ENCODE measurements at regions not wholly inside any gene's neighbourhood (a gene's known extent, or its start where the extent isn't known, plus 50 kb on each side); places are given as distances from the start of the nearest gene placed in this dataset.

DNA sequence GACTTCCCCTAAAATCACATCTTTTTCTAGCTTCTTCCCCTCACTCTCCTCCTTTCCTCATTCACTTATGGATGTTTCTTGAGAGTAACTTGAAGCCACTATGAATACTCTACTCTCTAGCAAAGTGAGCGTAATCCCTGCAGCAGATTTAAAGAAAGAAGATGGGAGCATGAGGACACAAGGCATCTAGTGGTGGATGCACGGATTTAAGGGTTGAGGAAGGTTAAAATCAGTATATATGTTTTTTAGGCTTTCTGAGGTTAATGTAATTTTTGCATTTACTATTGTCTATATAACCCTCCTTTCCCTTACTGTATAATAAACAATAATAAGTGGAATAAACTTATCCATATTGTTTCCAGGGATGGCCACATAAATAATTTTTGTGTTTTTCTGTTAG, 495.2 kb upstream of the TPK1 start:
- FAIRE-seq, result no peak

GRCh38 chr7:145327646-145328045, 491.8 kb upstream of the TPK1 start:
- Histone ChIP-seq H3K4me1 (ENCODE audit: control insufficient read depth in 3 of 3, insufficient read depth in 2 of 3, low read depth in 1 of 3, low read length in 2 of 3) (no peaks in the 10 kb centered on the region), H3K27ac (ENCODE audit: low read depth in 1 of 3, low read length in 2 of 3) (no peak overlapping the region), H3K4me3 (ENCODE audit: low read depth in 1 of 3, low read length in 3 of 3) (no peak overlapping the region), H3K27me3 (ENCODE audit: control insufficient read depth in 3 of 3, insufficient read depth in 3 of 3, low read length in 3 of 3) (no peaks in the 10 kb centered on the region), H3K36me3 (ENCODE audit: control insufficient read depth in 3 of 3, insufficient read depth in 2 of 3, low read depth in 1 of 3, low read length in 3 of 3) (no peaks in the 10 kb centered on the region), H3K9me3 (ENCODE audit: control insufficient read depth in 2 of 2, insufficient read depth in 1 of 2, low read depth in 1 of 2, low read length in 1 of 2) (peaks cover 3 to 12% of the 10 kb centered on the region in 2 donors)
- WGBS, 3 donors, result 80 to 91% (median 84%) methylated on average over 1 of the region's 1 CpG
- DNase-seq, result no peak
- no peak for FAIRE-seq

More for the DNA sequence above, 495.2 kb upstream of the TPK1 start:
- Histone ChIP-seq H3K4me1 (ENCODE audit: control insufficient read depth in 3 of 3, insufficient read depth in 2 of 3, low read depth in 1 of 3, low read length in 2 of 3) (no peaks in the 10 kb centered on the region), H3K27ac (ENCODE audit: low read depth in 1 of 3, low read length in 2 of 3) (no peak overlapping the region), H3K9me3 (ENCODE audit: control insufficient read depth in 2 of 2, insufficient read depth in 1 of 2, low read depth in 1 of 2, low read length in 1 of 2) (peaks cover 3 to 13% of the 10 kb centered on the region in 2 donors), H3K4me3 (ENCODE audit: low read depth in 1 of 3, low read length in 3 of 3) (no peak overlapping the region), H3K36me3 (ENCODE audit: control insufficient read depth in 3 of 3, insufficient read depth in 2 of 3, low read depth in 1 of 3, low read length in 3 of 3) (no peaks in the 10 kb centered on the region), H3K27me3 (ENCODE audit: control insufficient read depth in 3 of 3, insufficient read depth in 3 of 3, low read length in 3 of 3) (no peaks in the 10 kb centered on the region)
- 30 to 63% (median 32%) methylated on average over 2 of the region's 2 CpGs for WGBS, 3 donors
- DNase-seq, result no peak

- no peak overlapping the region for H3K27ac ChIP-seq (ENCODE audit: low read depth in 1 of 3, low read length in 2 of 3)
- 89 to 94% (median 94%) methylated on average over 21 of the region's 21 CpGs for WGBS, 3 donors
- no peaks in the 10 kb centered on the region for H3K27me3 ChIP-seq (ENCODE audit: control insufficient read depth in 3 of 3, insufficient read depth in 3 of 3, low read length in 3 of 3)
- no peaks in the 10 kb centered on the region for H3K4me1 ChIP-seq (ENCODE audit: control insufficient read depth in 3 of 3, insufficient read depth in 2 of 3, low read depth in 1 of 3, low read length in 2 of 3)
- no peaks in the 10 kb centered on the region for H3K36me3 ChIP-seq (ENCODE audit: control insufficient read depth in 3 of 3, insufficient read depth in 2 of 3, low read depth in 1 of 3, low read length in 3 of 3)
- DNase-seq (no peak), FAIRE-seq (no peak)
- peaks cover 3 to 4% of the 10 kb centered on the region in 2 donors for H3K9me3 ChIP-seq (ENCODE audit: control insufficient read depth in 2 of 2, insufficient read depth in 1 of 2, low read depth in 1 of 2, low read length in 1 of 2)
- no peak overlapping the region for H3K4me3 ChIP-seq (ENCODE audit: low read depth in 1 of 3, low read length in 3 of 3)
Observed at GRCh38 chr7:145324081-145324480, 488.2 kb upstream of the TPK1 start.

- Histone ChIP-seq H3K36me3 (ENCODE audit: control insufficient read depth in 3 of 3, insufficient read depth in 2 of 3, low read depth in 1 of 3, low read length in 3 of 3) (no peaks in the 10 kb centered on the region), H3K27me3 (ENCODE audit: control insufficient read depth in 3 of 3, insufficient read depth in 3 of 3, low read length in 3 of 3) (no peaks in the 10 kb centered on the region), H3K4me3 (ENCODE audit: low read depth in 1 of 3, low read length in 3 of 3) (no peak overlapping the region), H3K9me3 (ENCODE audit: control insufficient read depth in 2 of 2, insufficient read depth in 1 of 2, low read depth in 1 of 2, low read length in 1 of 2) (peaks cover 0 to 14% of the 10 kb centered on the region in 2 donors), H3K4me1 (ENCODE audit: control insufficient read depth in 3 of 3, insufficient read depth in 2 of 3, low read depth in 1 of 3, low read length in 2 of 3) (no peaks in the 10 kb centered on the region), H3K27ac (ENCODE audit: low read depth in 1 of 3, low read length in 2 of 3) (no peak overlapping the region)
- WGBS, 3 donors, result 64 to 82% (median 74%) methylated on average over 2 of the region's 2 CpGs
- FAIRE-seq (no peak), DNase-seq (no peak)
Observed at GRCh38 chr7:145313551-145313950, 477.7 kb upstream of the TPK1 start.

DNA sequence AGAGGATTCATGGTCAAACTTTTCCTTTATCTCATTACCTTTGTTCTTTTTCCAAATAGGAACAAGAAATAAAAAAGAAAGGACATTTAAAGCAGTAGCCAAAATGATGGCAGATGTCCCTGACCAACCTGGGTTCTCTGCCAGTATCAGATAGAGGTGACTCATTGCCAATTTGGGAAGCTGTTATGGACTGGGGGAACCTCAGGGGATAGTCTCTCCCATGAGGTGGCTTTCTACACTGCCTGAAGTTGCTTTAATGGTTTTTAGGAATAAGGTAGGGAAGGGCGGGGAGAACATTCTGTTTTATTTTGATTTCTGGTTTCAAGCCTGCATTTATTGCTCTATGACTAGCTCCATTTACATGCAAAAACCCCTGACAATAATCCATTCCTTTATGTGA, 457.9 kb upstream of the TPK1 start:
- no peak for FAIRE-seq
- no peak overlapping the region for H3K4me3 ChIP-seq (ENCODE audit: low read depth in 1 of 3, low read length in 3 of 3)
- no peak overlapping the region for H3K27ac ChIP-seq (ENCODE audit: low read depth in 1 of 3, low read length in 2 of 3)
- no peaks in the 10 kb centered on the region for H3K4me1 ChIP-seq (ENCODE audit: control insufficient read depth in 3 of 3, insufficient read depth in 2 of 3, low read depth in 1 of 3, low read length in 2 of 3)
- no peak for DNase-seq
- H3K36me3 ChIP-seq (ENCODE audit: control insufficient read depth in 3 of 3, insufficient read depth in 2 of 3, low read depth in 1 of 3, low read length in 3 of 3), result no peaks in the 10 kb centered on the region
- H3K27me3 ChIP-seq (ENCODE audit: control insufficient read depth in 3 of 3, insufficient read depth in 3 of 3, low read length in 3 of 3), result no peaks in the 10 kb centered on the region
- 81 to 91% (median 86%) methylated on average over 1 of the region's 1 CpG for WGBS, 3 donors
- H3K9me3 ChIP-seq (ENCODE audit: control insufficient read depth in 2 of 2, insufficient read depth in 1 of 2, low read depth in 1 of 2, low read length in 1 of 2), result peaks cover 0 to 6% of the 10 kb centered on the region in 2 donors

DNA sequence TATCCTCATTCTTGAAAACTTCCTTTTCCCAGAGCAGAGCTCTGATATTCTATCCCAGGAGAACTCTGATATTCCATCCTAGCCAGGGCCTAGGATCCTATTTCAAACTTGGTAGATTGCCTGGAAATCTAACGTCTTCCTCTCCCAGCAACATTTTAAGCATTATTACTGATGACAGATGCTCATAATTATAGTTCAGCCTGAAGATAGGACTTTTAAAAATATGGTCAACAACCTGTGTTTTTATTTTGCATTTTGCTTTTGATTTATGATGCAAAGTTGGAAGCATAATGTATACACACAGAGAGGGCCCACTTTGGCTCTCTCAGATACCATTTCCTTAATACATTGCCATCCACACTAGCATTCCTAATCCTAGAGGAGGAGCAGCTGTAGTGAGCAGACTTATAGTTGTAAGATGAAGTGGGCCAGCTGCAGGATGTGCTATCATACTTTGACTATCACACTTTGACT, 457.4 kb upstream of the TPK1 start:
- WGBS, 3 donors, result 64 to 67% (median 66%) methylated on average over 1 of the region's 1 CpG
- no peak for FAIRE-seq

GRCh38 chr7:145289384-145289783, 453.5 kb upstream of the TPK1 start:
- DNase-seq (no peak), FAIRE-seq (no peak)
- 81 to 86% (median 85%) methylated on average over 6 of the region's 6 CpGs for WGBS, 3 donors
- Histone ChIP-seq H3K9me3 (ENCODE audit: control insufficient read depth in 2 of 2, insufficient read depth in 1 of 2, low read depth in 1 of 2, low read length in 1 of 2) (peaks cover 0 to 14% of the 10 kb centered on the region in 2 donors), H3K36me3 (ENCODE audit: control insufficient read depth in 3 of 3, insufficient read depth in 2 of 3, low read depth in 1 of 3, low read length in 3 of 3) (no peaks in the 10 kb centered on the region), H3K4me3 (ENCODE audit: low read depth in 1 of 3, low read length in 3 of 3) (no peak overlapping the region), H3K27ac (ENCODE audit: low read depth in 1 of 3, low read length in 2 of 3) (no peak overlapping the region), H3K27me3 (ENCODE audit: control insufficient read depth in 3 of 3, insufficient read depth in 3 of 3, low read length in 3 of 3) (no peaks in the 10 kb centered on the region), H3K4me1 (ENCODE audit: control insufficient read depth in 3 of 3, insufficient read depth in 2 of 3, low read depth in 1 of 3, low read length in 2 of 3) (no peaks in the 10 kb centered on the region)

More for the DNA sequence above, 457.4 kb upstream of the TPK1 start:
- Histone ChIP-seq H3K4me1 (ENCODE audit: control insufficient read depth in 3 of 3, insufficient read depth in 2 of 3, low read depth in 1 of 3, low read length in 2 of 3) (no peaks in the 10 kb centered on the region), H3K27me3 (ENCODE audit: control insufficient read depth in 3 of 3, insufficient read depth in 3 of 3, low read length in 3 of 3) (no peaks in the 10 kb centered on the region), H3K36me3 (ENCODE audit: control insufficient read depth in 3 of 3, insufficient read depth in 2 of 3, low read depth in 1 of 3, low read length in 3 of 3) (no peaks in the 10 kb centered on the region), H3K9me3 (ENCODE audit: control insufficient read depth in 2 of 2, insufficient read depth in 1 of 2, low read depth in 1 of 2, low read length in 1 of 2) (peaks cover 0 to 6% of the 10 kb centered on the region in 2 donors), H3K4me3 (ENCODE audit: low read depth in 1 of 3, low read length in 3 of 3) (no peak overlapping the region), H3K27ac (ENCODE audit: low read depth in 1 of 3, low read length in 2 of 3) (no peak overlapping the region)
- no peak for DNase-seq

DNA sequence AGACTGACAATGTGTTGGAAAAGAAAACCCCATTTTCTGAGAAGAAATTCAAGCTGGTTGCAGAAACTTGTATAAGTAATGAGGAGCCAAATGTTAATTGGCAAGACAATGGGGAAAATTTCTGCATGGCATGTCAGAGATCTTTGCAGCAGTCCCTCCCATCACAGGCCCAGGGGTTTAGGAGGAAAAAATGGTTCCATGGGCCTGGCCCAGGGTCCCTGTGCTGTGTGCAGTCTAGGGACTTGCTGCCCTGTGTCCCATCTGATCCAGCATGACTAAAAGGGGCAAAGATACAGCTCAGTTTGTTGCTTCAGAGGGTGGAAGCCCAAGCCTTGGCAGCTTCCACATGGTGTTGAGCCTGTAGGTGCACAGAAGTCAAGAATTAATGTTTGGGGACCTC, 440.3 kb upstream of the TPK1 start:
- Histone ChIP-seq H3K4me1 (ENCODE audit: control insufficient read depth in 3 of 3, insufficient read depth in 2 of 3, low read depth in 1 of 3, low read length in 2 of 3) (no peaks in the 10 kb centered on the region), H3K27me3 (ENCODE audit: control insufficient read depth in 3 of 3, insufficient read depth in 3 of 3, low read length in 3 of 3) (no peaks in the 10 kb centered on the region), H3K27ac (ENCODE audit: low read depth in 1 of 3, low read length in 2 of 3) (no peak overlapping the region), H3K36me3 (ENCODE audit: control insufficient read depth in 3 of 3, insufficient read depth in 2 of 3, low read depth in 1 of 3, low read length in 3 of 3) (no peaks in the 10 kb centered on the region), H3K9me3 (ENCODE audit: control insufficient read depth in 2 of 2, insufficient read depth in 1 of 2, low read depth in 1 of 2, low read length in 1 of 2) (peaks cover 0 to 18% of the 10 kb centered on the region in 2 donors), H3K4me3 (ENCODE audit: low read depth in 1 of 3, low read length in 3 of 3) (no peak overlapping the region)
- DNase-seq (no peak), FAIRE-seq (no peak)

DNA sequence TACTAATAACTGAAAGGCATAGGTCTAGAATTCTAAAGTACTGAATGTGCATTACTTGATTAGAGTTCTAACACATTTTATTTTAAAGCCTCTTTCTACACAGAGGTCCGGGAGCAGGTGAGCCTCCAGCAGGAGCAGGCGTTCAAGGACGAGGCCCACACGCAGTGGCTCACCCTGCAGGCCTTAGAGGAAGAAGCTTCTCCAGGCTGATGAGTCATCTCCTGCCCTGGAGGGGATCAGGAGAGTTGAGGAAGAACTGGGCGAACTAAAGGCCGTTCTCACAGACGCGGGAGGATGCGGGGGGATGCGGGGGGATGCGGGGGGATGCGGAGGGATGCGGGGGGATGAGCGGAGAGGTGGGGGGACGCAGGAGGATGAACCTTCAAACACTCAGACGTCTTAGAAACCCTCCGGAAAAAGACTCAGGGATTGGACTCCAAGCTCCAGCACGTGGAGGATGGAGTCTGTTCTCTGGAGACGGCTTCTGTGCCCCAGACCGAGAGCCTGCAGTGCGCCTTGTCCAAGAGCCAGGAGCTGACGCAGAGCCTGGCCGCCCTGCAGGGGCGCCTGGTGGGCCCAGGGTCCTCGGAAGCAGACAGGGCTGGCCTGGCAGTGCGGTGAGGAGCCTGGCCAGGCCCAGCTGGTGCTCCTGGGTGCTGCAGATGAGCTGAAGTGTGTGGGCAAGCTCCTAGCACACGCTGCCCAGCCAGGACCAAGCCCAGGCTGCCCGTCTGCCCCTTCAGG, 433.7 kb upstream of the TPK1 start:
- no peaks in the 10 kb centered on the region for H3K4me1 ChIP-seq (ENCODE audit: control insufficient read depth in 3 of 3, insufficient read depth in 2 of 3, low read depth in 1 of 3, low read length in 2 of 3)
- 84 to 91% (median 84%) methylated on average over 27 to 28 of the region's 28 CpGs for WGBS, 3 donors

More for the DNA sequence above, 433.7 kb upstream of the TPK1 start:
- Histone ChIP-seq H3K27ac (ENCODE audit: low read depth in 1 of 3, low read length in 2 of 3) (no peak overlapping the region), H3K36me3 (ENCODE audit: control insufficient read depth in 3 of 3, insufficient read depth in 2 of 3, low read depth in 1 of 3, low read length in 3 of 3) (no peaks in the 10 kb centered on the region), H3K27me3 (ENCODE audit: control insufficient read depth in 3 of 3, insufficient read depth in 3 of 3, low read length in 3 of 3) (no peaks in the 10 kb centered on the region), H3K4me3 (ENCODE audit: low read depth in 1 of 3, low read length in 3 of 3) (no peak overlapping the region), H3K9me3 (ENCODE audit: control insufficient read depth in 2 of 2, insufficient read depth in 1 of 2, low read depth in 1 of 2, low read length in 1 of 2) (peaks cover 0 to 23% of the 10 kb centered on the region in 2 donors)
- DNase-seq, result no peak
- no peak for FAIRE-seq

Data from small intestine (tissue), 7 donors.